ENCODE measurements at regions not wholly inside any gene's neighbourhood (a gene's known extent, or its start where the extent isn't known, plus 50 kb on each side); places are given as distances from the start of the nearest gene placed in this dataset.

DNA sequence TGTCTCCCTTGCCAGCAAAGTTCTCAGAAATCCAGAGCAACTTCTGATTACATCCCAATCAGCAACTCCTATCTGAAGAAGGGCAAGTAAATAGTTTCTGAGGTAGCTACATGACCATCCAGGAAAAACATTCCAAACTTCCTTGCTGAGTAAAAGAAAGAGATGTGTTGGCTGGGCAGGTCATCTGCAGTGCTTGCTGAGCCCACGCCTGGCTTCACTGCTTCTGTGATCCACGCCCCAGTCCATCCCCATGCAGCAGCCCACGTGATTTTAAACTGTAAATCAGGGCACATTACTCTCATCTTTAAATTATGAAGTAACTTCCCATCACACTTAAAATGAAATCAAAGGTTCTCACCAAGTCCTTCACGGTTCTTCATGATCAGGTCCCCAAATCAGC lies 603.6 kb downstream of the QKI start:
- DNase-seq (ENCODE audit: low read depth, low spot score) = no peak

GRCh38 chr6:164016056-164016455 lies 601.5 kb downstream of the QKI start:
- no peak overlapping the region for H3K4me3 ChIP-seq (ENCODE audit: low read length)
- no peak for DNase-seq (ENCODE audit: low read depth, low spot score)

More for the DNA sequence above, 603.6 kb downstream of the QKI start:
- no peak overlapping the region for H3K4me3 ChIP-seq (ENCODE audit: low read length)

GRCh38 chr6:164015088-164015484 lies 600.6 kb downstream of the QKI start:
- DNase-seq (ENCODE audit: low read depth, low spot score) = no peak
- no peak overlapping the region for H3K4me3 ChIP-seq (ENCODE audit: low read length)

DNA sequence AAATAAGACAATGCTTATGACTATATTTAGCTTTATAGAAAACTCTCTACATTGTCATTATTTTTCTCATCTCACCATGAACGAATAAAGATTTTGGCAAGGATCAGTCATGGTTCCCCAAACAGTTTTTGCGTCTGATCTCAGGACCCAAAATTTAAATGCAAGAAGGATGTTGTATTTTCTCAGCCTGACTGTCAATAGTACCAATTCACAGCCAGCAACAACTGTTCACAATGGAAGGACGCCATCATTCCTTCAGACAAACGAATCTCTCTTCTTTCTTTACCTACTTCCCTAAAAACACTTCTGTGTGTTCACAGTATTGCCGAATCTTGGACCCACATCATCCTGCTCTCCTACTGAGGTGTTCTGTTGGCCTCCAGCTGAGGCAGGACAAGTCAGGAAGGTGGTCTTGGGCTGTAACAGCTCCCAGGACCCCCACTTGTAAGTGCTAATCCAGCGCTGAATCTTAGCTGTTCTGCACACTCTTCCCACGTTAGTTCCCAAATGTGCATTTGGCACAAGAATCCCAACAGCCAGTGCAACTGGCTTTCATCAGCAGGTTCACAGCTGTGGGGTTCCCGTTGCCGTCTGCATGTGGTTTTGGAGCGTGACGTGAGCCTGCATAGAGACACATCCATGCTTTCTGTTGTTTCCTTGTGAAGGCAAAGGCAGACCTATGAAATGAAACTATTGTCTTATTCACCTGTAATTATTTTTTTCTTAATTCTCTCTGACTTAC lies 600.0 kb downstream of the QKI start:
- no peak overlapping the region for H3K4me3 ChIP-seq (ENCODE audit: low read length)
- no peak for DNase-seq (ENCODE audit: low read depth, low spot score)

DNA sequence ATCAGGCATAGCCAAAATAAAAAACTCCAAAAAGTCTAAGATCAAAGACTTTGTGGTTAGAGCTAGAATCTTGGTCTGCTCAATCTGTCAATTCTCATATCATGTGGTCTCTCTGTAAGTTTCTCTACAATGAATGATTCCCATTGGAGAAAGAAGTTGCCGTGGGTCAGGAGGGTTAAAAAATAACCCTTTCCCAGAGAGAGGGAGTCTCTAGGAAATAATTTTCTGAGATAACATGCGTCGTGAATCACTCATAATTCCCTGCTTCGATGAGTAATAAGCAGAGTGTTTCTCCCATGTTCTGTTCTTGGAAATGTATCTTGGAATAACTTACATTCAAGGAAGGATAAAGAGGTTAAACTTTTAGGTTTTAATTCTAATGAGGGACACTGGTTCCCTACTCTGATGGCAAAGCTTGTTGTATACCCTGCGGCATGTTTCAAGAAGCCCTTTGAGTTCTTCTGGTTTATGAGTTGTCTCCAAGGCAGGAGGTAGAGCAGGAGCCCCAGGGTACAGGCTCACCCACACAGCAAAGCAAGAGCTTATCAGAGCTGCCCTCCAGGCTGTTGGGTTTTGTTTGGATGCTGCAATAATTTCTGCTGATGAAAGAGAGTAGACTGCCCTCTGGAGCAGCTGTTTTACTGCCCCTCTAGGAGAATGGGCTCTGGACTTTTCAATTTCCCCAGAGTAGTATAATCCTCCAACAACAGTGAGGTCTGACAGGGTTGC lies 599.1 kb downstream of the QKI start:
- H3K4me3 ChIP-seq (ENCODE audit: low read length) = no peak overlapping the region
- DNase-seq (ENCODE audit: low read depth, low spot score) = no peak

DNA sequence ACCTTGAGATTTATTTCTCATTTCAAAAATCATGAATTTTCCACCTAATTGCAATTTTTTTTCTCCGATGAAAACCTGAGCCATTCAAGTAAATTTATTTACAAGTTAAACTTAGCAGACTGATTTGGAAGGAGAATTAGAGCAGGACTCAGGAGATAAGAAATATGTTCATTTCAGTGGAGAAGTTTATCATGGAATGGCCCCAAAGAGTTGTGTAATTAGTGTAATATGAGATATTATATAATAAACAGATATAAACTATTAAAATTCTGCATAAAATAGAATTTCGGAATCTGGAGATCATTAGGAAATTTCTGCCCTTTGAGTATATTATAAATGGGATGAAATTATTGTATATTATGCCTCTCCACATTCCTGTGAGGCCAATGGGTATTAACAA lies 596.8 kb downstream of the QKI start:
- DNase-seq (ENCODE audit: low read depth, low spot score) = no peak
- H3K4me3 ChIP-seq (ENCODE audit: low read length) = no peak overlapping the region

DNA sequence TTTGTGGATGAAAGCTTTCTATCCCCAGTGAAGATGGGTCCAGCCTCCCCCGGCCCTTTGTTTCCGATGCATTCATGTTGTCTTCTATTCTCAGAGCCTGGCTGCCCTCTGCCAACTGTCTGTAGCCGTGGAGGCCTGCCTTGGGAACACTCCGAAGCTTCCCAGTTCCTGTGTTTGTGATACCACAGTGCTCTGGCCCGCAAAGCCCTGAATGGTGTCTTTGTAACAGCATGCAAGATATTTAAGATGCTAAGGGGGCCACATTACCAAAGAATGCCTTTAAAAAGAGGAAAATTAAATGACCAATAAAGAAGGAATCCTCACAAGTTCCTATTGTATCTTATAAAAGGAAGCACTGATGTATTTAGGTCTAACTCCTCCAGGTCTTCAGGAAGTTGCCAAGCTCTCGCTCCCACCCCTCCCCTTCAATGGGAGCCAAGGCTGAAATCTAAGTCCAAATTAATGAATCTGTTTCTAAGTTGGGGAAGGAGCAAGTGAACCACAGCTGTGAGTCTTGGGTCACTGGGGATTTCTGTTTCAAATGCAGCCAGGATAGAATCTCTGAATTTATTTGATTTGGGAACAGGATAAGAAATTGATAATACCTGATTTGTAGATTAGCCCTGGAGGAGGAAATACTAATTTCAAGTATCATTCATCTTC lies 596.1 kb downstream of the QKI start:
- no peak overlapping the region for H3K4me3 ChIP-seq (ENCODE audit: low read length)
- no peak for DNase-seq (ENCODE audit: low read depth, low spot score)

DNA sequence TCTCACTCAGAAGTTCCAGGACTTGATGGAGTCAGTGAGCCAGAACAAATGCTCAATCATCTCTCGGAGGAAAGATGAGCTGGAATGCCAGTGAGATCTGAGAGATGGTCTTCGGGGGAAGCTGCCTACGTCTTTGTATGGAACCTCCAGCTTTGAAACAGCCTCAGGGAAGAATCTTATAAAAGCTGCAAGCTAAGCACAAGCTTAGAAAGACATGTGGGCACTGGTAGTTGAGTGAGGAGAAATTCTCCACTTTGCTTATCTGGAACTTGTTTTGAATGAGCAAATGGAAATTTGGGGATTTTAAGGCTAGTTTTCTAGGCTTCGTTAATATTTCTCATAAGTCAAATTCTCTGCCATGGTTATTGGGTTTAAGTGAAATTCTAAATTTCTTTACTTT lies 594.4 kb downstream of the QKI start:
- DNase-seq (ENCODE audit: low read depth, low spot score) = no peak
- no peak overlapping the region for H3K4me3 ChIP-seq (ENCODE audit: low read length)

DNA sequence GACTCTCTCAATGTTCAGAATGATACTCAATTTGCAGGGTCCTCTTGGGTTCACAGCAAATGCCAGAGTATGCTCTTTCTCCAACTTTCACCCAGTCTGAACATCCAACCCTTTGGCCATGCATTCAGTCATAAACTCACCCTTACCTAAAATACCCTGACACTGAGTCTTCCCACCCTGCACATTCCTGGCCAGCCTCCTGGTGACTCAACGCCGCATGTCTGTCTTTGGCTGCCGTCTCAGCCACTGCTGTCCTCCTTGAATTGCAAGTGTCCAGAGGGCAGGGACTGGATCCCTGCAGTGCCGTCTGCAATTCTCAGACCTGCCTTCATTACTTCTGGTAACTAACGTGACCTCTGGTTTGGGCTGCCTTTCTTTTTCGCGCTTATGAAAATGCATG lies 593.4 kb downstream of the QKI start:
- DNase-seq (ENCODE audit: low read depth, low spot score) = no peak
- no peak overlapping the region for H3K4me3 ChIP-seq (ENCODE audit: low read length)

DNA sequence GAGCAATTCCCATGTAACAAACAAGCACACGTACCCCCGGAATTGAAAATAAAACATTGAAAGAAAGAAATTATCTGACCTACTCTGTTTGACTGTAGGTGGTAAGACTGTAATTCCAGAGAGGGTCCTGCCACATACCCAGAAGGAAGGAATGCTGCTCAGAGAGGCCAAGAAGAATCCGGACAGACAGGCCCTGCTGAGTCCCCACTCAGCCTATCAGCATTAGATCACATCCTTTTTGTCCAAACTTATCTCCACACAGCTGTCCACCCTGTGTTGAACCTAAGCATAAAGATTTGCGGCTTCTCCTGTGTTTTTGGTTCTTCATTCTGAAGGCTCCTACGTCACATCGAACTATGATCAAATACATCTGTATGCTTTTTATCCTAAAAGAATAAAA lies 591.9 kb downstream of the QKI start:
- H3K4me3 ChIP-seq (ENCODE audit: low read length) = no peak overlapping the region
- DNase-seq (ENCODE audit: low read depth, low spot score) = no peak

- DNase-seq (ENCODE audit: low read depth, low spot score) = no peak
- no peak overlapping the region for H3K4me3 ChIP-seq (ENCODE audit: low read length)
Observed at GRCh38 chr6:164005004-164005711, 590.6 kb downstream of the QKI start.

DNA sequence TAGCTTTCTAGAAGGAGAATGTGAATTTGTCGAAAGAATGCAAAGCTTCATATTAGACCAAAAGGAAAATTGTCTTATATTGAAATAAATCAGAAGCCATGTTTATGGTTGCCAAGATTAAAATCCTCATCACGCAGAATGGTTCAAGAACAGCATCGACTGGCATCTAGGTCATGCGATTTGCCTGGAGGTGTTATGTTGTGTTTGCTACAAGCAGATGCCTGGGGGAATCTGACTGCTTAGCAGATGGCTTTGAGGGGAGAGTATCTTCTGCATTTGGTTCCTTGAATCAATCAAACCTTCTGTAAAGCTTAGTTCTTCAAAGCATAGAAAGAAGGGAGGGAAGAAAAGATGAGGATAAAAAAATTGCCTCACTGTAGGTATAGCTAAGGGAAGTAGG lies 585.8 kb downstream of the QKI start:
- no peak overlapping the region for H3K4me3 ChIP-seq (ENCODE audit: low read length)
- no peak for DNase-seq (ENCODE audit: low read depth, low spot score)

DNA sequence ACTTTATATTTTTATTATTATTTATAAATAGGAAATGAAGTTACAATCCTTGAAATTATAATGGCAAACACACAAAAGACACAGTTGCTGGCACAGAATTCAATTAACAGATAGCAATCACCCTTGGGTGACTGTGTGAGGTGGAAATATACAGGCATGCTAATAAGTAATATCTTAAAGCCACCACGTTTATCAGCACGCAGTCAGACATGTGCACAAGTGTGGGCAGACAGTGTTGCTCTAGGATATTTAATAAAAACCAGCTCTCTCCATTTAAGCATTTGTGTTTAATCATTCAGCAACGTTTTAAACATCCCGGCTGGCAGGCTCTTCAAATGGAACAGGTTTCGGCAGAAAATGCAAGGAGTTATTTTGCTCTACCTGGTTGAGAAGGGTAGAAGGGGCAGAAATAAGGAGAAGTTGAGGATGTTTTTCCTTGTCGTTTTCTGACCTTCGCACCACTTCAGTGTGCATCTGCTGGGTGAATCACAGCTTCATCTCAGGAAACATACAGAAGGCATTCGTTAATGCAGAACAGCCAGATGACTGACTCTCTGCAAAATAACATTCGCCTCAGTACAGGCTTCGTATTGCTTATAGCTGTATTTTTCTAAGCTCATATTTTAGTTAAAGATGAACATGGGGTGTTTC lies 585.1 kb downstream of the QKI start:
- no peak for DNase-seq (ENCODE audit: low read depth, low spot score)
- no peak overlapping the region for H3K4me3 ChIP-seq (ENCODE audit: low read length)

GRCh38 chr6:163998496-163998895 lies 584.0 kb downstream of the QKI start:
- DNase-seq (ENCODE audit: low read depth, low spot score) = no peak
- H3K4me3 ChIP-seq (ENCODE audit: low read length) = no peak overlapping the region

DNA sequence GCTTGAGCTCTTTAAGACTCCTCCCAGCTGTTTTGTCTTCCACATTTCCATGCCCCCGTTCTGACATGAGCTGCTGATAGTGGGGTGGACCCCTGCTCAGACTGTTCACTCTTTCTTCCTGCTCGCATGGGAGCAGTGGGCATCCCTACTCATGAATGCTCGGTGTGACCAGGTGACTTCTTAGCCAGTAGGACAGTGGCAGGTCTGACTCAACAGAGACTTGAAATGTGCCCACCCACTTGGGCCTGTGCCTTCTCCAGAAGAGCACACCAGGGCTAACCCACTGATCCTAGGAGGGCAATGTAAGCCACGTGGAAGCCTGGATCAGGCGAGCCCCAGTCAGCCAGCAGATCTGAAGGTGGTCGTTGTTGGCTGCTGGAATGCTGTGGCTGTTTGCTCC lies 582.0 kb downstream of the QKI start:
- no peak overlapping the region for H3K4me3 ChIP-seq (ENCODE audit: low read length)
- DNase-seq (ENCODE audit: low read depth, low spot score) = no peak

GRCh38 chr6:163994566-163994965 lies 580.0 kb downstream of the QKI start:
- no peak for DNase-seq (ENCODE audit: low read depth, low spot score)
- no peak overlapping the region for H3K4me3 ChIP-seq (ENCODE audit: low read length)

DNA sequence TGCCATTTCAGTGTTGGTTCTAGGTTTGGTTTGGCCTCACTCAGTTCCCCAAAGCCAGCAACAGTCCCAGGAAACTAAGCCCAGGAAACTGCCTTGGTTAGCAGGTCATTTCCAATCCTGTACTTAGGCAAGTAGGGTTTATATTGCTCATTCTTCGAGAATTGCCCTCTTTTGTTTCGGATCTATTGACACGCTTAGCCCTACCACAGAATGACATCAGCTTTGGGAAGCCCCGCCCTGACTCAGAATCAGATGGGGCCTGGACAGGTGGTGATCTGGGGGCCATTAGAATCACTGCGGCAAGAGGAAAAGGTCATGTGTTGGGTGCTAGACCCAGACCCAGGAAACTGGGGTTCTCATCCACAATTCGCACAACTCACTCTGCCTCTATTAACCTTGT lies 578.2 kb downstream of the QKI start:
- H3K4me3 ChIP-seq (ENCODE audit: low read length) = no peak overlapping the region
- no peak for DNase-seq (ENCODE audit: low read depth, low spot score)

GRCh38 chr6:163992056-163992455 lies 577.5 kb downstream of the QKI start:
- no peak for DNase-seq (ENCODE audit: low read depth, low spot score)
- no peak overlapping the region for H3K4me3 ChIP-seq (ENCODE audit: low read length)

- no peak overlapping the region for H3K4me3 ChIP-seq (ENCODE audit: low read length)
- no peak for DNase-seq (ENCODE audit: low read depth, low spot score)
Observed at GRCh38 chr6:163991321-163991720, 576.8 kb downstream of the QKI start.
